ENCODE measurements at regions not wholly inside any gene's neighbourhood (a gene's known extent, or its start where the extent isn't known, plus 50 kb on each side); places are given as distances from the start of the nearest gene placed in this dataset.

- CTCF ChIA-PET, result no interaction called here
- no peaks in the 10 kb centered on the region for H3K4me1 ChIP-seq (ENCODE audit: control insufficient read depth, extremely low read depth, insufficient read depth, low read length)
- no TSS peak for BruUV-seq (replicated peaks)
- no peaks in the 10 kb centered on the region for H3K79me2 ChIP-seq (ENCODE audit: control insufficient read depth, insufficient read depth, low read length)
- dilution Hi-C loops (cut with MboI; ENCODE audit: extremely low pct_ligation_motif_present, low sequenced_read_pairs) (no loop called here), intact Hi-C loops (cut with micrococcal nuclease) (no loop called here)
- POLR2A ChIA-PET, result no interaction called here
- FAIRE-seq (no peak), DNase-seq (ENCODE audit: low read depth, low spot score) (no peak)
- no peaks in the 10 kb centered on the region for H3K36me3 ChIP-seq (ENCODE audit: control insufficient read depth in 2 of 2, extremely low read depth in 1 of 2, insufficient read depth in 2 of 2, low read length in 2 of 2)
- H3K4me3 ChIP-seq (replicated peaks in 1 of 3; ENCODE audit: insufficient read depth in 1 of 3, low read depth in 1 of 3, low read length in 3 of 3), result no peak overlapping the region
- no peaks in the 10 kb centered on the region for H3K9me1 ChIP-seq (replicated peaks; ENCODE audit: control insufficient read depth, extremely low read depth, insufficient read depth, low read length)
- TF ChIP-seq MAX (IDR thresholded peaks at IDR 0.05; ENCODE audit: insufficient read depth, insufficient read length), result no peak
- no peak for TF ChIP-seq MYC (IDR thresholded peaks at IDR 0.05; ENCODE audit: low read depth, low read length)
- TF ChIP-seq GATA2 (IDR thresholded peaks at IDR 0.05; ENCODE audit: insufficient read depth, insufficient read length, low read depth, low read length), result no peak
- TF ChIP-seq FOS (IDR thresholded peaks at IDR 0.05; ENCODE audit: borderline replicate concordance, insufficient read depth, low read length), result no peak
- no peak for TF ChIP-seq JUN (IDR thresholded peaks at IDR 0.05; ENCODE audit: borderline replicate concordance, insufficient read depth, insufficient read length, low read depth)
- TF ChIP-seq POLR2AphosphoS5 (IDR thresholded peaks at IDR 0.05; ENCODE audit: insufficient read depth, low read depth, low read length), result no peak
- no peak for TF ChIP-seq POLR2A (IDR thresholded peaks at IDR 0.05; ENCODE audit: low read depth, low read length)
- no peak for TF ChIP-seq EZH2 (IDR thresholded peaks at IDR 0.05; ENCODE audit: borderline replicate concordance, low read depth, low read length, severe bottlenecking)
- TF ChIP-seq CTCF (IDR thresholded peaks at IDR 0.05; ENCODE audit: extremely low read depth in 1 of 2, insufficient read depth in 1 of 2, low read depth in 1 of 2, low read length in 2 of 2), result no peak
- H3K27me3 ChIP-seq (ENCODE audit: control insufficient read depth in 2 of 2, insufficient read depth in 2 of 2, low read length in 2 of 2), result no peaks in the 10 kb centered on the region
- H3K9ac ChIP-seq (replicated peaks; ENCODE audit: extremely low read depth, insufficient read depth, low read length), result no peak overlapping the region
- no peak overlapping the region for H2AFZ ChIP-seq (ENCODE audit: low read depth, low read length)
- H4K20me1 ChIP-seq (replicated peaks; ENCODE audit: control insufficient read depth, extremely low read depth, insufficient read depth, low read length), result no peaks in the 10 kb centered on the region
- H3K4me2 ChIP-seq (ENCODE audit: insufficient read depth, low read length), result no peak overlapping the region
- no peak overlapping the region for H3K27ac ChIP-seq (ENCODE audit: insufficient read depth, low read depth, low read length)
- no peaks in the 10 kb centered on the region for H3K9me3 ChIP-seq (replicated peaks; ENCODE audit: control insufficient read depth, insufficient read depth, low read length)
Measured at GRCh38 chr1:192887426-192887825, 78.6 kb downstream of the RGS2 start.

All from endothelial cell of umbilical vein (primary cell).